ENCODE measurements at regions not wholly inside any gene's neighbourhood (a gene's known extent, or its start where the extent isn't known, plus 50 kb on each side); places are given as distances from the start of the nearest gene placed in this dataset.

DNA sequence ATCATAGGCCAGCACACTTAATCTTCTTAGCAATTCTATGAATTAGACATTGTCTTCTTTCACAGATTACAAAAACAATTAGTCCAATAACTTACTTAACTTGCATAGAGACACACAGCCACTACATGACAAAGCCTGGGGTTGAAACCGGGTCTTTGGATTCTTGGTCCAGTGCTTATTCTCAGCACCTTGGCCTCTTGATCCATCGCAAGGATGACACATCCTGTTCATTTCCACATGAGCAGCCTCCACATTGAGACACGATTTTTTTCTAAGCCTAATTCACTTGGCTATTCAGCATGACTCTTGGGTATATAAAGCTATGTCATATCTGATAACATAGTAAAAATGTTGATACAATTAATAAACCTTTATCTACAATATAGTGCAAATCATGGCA is 221.0 kb upstream of the FOXD3 start:
- H3F3A ChIP-seq (ENCODE audit: insufficient read depth, low read length, poor library complexity, severe bottlenecking): no peaks in the 10 kb centered on the region
- H3K4me3 ChIP-seq (ENCODE audit: low read length): no peak overlapping the region
- TF ChIP-seq SMC3 (conservative IDR thresholded peaks at IDR 0.05; ENCODE audit: poor library complexity) (no peak), REST (IDR thresholded peaks at IDR 0.05; ENCODE audit: borderline replicate concordance) (no peak), POLR2AphosphoS5 (IDR thresholded peaks at IDR 0.05) (no peak), TAF1 (IDR thresholded peaks at IDR 0.05; ENCODE audit: low read depth) (no peak), RAD21 (conservative IDR thresholded peaks at IDR 0.05) (no peak), MXI1 (conservative IDR thresholded peaks at IDR 0.05; ENCODE audit: poor library complexity, severe bottlenecking) (no peak), EZH2 (IDR thresholded peaks at IDR 0.05; ENCODE audit: borderline replicate concordance, insufficient read depth, low read length, poor library complexity, severe bottlenecking) (no peak), EP300 (conservative IDR thresholded peaks at IDR 0.05; ENCODE audit: poor library complexity, severe bottlenecking) (no peak)
- TF ChIP-seq, protein P1, sequence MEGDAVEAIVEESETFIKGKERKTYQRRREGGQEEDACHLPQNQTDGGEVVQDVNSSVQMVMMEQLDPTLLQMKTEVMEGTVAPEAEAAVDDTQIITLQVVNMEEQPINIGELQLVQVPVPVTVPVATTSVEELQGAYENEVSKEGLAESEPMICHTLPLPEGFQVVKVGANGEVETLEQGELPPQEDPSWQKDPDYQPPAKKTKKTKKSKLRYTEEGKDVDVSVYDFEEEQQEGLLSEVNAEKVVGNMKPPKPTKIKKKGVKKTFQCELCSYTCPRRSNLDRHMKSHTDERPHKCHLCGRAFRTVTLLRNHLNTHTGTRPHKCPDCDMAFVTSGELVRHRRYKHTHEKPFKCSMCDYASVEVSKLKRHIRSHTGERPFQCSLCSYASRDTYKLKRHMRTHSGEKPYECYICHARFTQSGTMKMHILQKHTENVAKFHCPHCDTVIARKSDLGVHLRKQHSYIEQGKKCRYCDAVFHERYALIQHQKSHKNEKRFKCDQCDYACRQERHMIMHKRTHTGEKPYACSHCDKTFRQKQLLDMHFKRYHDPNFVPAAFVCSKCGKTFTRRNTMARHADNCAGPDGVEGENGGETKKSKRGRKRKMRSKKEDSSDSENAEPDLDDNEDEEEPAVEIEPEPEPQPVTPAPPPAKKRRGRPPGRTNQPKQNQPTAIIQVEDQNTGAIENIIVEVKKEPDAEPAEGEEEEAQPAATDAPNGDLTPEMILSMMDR (IDR thresholded peaks at IDR 0.05; ENCODE audit: poor library complexity, severe bottlenecking): no peak

GRCh38 chr1:63103682-63104081 is 218.7 kb upstream of the FOXD3 start:
- Histone ChIP-seq H3K79me2 (replicated peaks; ENCODE audit: insufficient read depth, low read length) (no peaks in the 10 kb centered on the region), H3K9ac (ENCODE audit: low read length) (no peak overlapping the region), H3K9me3 (ENCODE audit: low read length) (no peaks in the 10 kb centered on the region), H2AFZ (ENCODE audit: low read depth, low read length) (no peak overlapping the region), H3K4me3 (ENCODE audit: low read length) (no peak overlapping the region), H3K4me2 (ENCODE audit: low read length) (no peak overlapping the region), H3K9me2 (ENCODE audit: insufficient read depth, low read length) (no peaks in the 10 kb centered on the region), H4K20me1 (ENCODE audit: insufficient read depth) (no peaks in the 10 kb centered on the region), H3F3A (ENCODE audit: insufficient read depth, low read length, poor library complexity, severe bottlenecking) (no peaks in the 10 kb centered on the region), H3K36me3 (ENCODE audit: insufficient read depth, low read length) (no peaks in the 10 kb centered on the region), H3K27ac (ENCODE audit: low read length) (no peak overlapping the region), H3K27me3 (ENCODE audit: insufficient read depth, low read depth, low read length) (no peaks in the 10 kb centered on the region)
- no peak for TF ChIP-seq TAF1 (IDR thresholded peaks at IDR 0.05; ENCODE audit: low read depth)
- TF ChIP-seq MXI1 (conservative IDR thresholded peaks at IDR 0.05; ENCODE audit: poor library complexity, severe bottlenecking): no peak
- TF ChIP-seq, protein P1 (IDR thresholded peaks at IDR 0.05; ENCODE audit: poor library complexity, severe bottlenecking): no peak

More for the DNA sequence above, 221.0 kb upstream of the FOXD3 start:
- Histone ChIP-seq H3K27ac (ENCODE audit: low read length) (no peak overlapping the region), H3K9me3 (ENCODE audit: low read length) (no peaks in the 10 kb centered on the region), H3K9ac (ENCODE audit: low read length) (no peak overlapping the region), H3K9me2 (ENCODE audit: insufficient read depth, low read length) (no peaks in the 10 kb centered on the region), H2AFZ (ENCODE audit: low read depth, low read length) (no peak overlapping the region), H3K79me2 (replicated peaks; ENCODE audit: insufficient read depth, low read length) (no peaks in the 10 kb centered on the region), H3K36me3 (ENCODE audit: insufficient read depth, low read length) (no peaks in the 10 kb centered on the region), H3K27me3 (ENCODE audit: insufficient read depth, low read depth, low read length) (no peaks in the 10 kb centered on the region), H3K4me2 (ENCODE audit: low read length) (no peak overlapping the region), H4K20me1 (ENCODE audit: insufficient read depth) (no peaks in the 10 kb centered on the region)

All from neural cell (in vitro differentiated cells).